Chondrocyte (in vitro differentiated cells): ENCODE measurements at regions not wholly inside any gene's neighbourhood (a gene's known extent, or its start where the extent isn't known, plus 50 kb on each side); places are given as distances from the start of the nearest gene placed in this dataset.

Source experiments
- DNase-seq: peaks from one replicate; pipeline ENCODE4 v3.0.0; 2021; ENCODE audit warnings: mixed read lengths, low spot score
- H3K27ac Mint-ChIP-seq: one replicate; pipeline ENCODE4 v1.8.0; 2021; ENCODE audit warnings: mild to moderate bottlenecking, moderate library complexity, mixed read lengths; ENCODE audit not compliant: unreplicated experiment
- H3K27me3 Mint-ChIP-seq: 2 replicates; pipeline ENCODE4 v1.8.0; 2021; ENCODE audit warnings: low read depth, mixed read lengths
- H3K36me3 Mint-ChIP-seq: 2 replicates; pipeline ENCODE4 v1.8.0; 2021; ENCODE audit warnings: low read depth, mixed read lengths
- H3K4me1 Mint-ChIP-seq: 2 replicates; pipeline ENCODE4 v1.8.0; 2021; ENCODE audit warnings: low read depth, mild to moderate bottlenecking, mixed read lengths
- H3K4me3 Mint-ChIP-seq: one replicate; pipeline ENCODE4 v1.8.0; 2021; ENCODE audit warnings: mild to moderate bottlenecking, moderate library complexity, mixed read lengths; ENCODE audit not compliant: unreplicated experiment
- H3K9me3 Mint-ChIP-seq: 2 replicates; pipeline ENCODE4 v1.8.0; 2021; ENCODE audit warnings: low read depth, mixed read lengths
- CTCF ChIP-seq: fragments of 200-600 bp; sonication (generic); IDR thresholded peaks from 2 replicates; pipeline ENCODE4 v1.5.0; 2021; ENCODE audit warnings: antibody characterized with exemption, mild to moderate bottlenecking, moderate library complexity

DNA sequence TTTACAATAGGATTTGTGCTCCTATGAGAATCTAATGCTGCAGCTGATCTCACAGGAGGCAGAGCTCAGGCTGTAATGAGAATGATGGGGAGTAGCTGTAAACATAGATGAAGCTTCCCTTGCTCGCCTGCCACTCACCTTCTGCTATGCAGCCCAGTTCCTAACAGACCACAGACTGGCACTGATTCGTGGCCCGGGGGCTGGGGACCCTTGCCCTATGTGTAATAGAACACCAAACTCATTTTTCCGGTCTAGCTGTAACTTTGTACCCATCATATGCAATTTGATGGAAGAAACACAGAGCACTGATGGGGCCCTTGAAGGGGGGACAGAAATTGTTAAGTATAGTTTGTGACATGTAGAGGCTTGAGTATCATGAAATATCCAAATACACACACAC is 79.6 kb upstream of the OR5AK2 start:
- no peak for TF ChIP-seq CTCF
- Mint-ChIP-seq H3K27me3 (no peaks in the 10 kb centered on the region), H3K9me3 (no peaks in the 10 kb centered on the region), H3K4me1 (no peaks in the 10 kb centered on the region), H3K4me3 (no peak overlapping the region), H3K36me3 (no peaks in the 10 kb centered on the region), H3K27ac (no peak overlapping the region)
- no peak for DNase-seq

- Mint-ChIP-seq H3K4me3 (no peak overlapping the region), H3K36me3 (no peaks in the 10 kb centered on the region), H3K4me1 (no peaks in the 10 kb centered on the region), H3K27ac (no peak overlapping the region), H3K27me3 (peaks cover 3% of the 10 kb centered on the region), H3K9me3 (no peaks in the 10 kb centered on the region)
- no peak for DNase-seq
- TF ChIP-seq CTCF, result no peak
These were observed 82.0 kb upstream of the OR5AK2 start for GRCh38 chr11:56906683-56907148.

DNA sequence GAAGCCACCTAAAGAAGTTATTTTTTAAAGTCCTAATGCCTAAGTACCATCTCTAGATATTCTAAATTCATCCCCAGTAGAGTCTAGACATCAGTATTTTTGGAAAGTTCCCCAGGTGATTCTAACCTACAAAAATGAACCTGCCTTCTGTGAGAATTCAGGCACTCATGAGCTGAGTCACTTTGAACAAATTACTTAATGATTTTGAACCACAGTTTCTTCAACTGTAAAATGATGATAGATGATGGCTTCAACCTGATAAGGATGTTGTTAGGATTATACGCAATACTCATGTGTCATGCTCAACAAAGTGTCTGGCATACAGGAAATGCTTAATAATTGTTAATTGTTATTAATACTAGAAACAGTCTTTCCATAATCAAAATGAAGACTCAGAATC is 82.8 kb upstream of the OR5AK2 start:
- Mint-ChIP-seq H3K36me3 (no peaks in the 10 kb centered on the region), H3K27me3 (peaks cover 3% of the 10 kb centered on the region), H3K4me3 (no peak overlapping the region), H3K9me3 (no peaks in the 10 kb centered on the region), H3K27ac (no peak overlapping the region), H3K4me1 (no peaks in the 10 kb centered on the region)
- no peak for DNase-seq
- TF ChIP-seq CTCF, result no peak

DNA sequence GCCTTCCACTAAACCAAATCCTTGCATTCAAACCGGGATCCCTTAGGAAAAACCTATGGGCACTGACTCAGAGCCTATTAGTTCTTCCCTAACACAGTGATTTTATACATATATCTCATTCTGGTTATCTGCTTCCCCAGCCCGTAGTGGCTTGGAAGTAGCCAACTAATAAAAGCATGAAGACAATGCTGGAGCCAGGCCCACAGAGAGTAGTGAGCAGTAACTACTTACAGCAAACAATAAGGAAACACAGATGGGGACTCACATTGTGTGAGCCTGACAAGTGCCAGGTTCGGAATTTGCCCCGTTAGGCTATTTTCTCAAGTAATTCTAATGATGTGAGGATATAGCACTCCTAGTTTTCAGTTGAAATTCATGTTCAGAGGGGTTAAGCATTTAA is 83.3 kb upstream of the OR5AK2 start:
- H3K27ac Mint-ChIP-seq, result no peak overlapping the region
- H3K4me3 Mint-ChIP-seq, result no peak overlapping the region
- no peak for TF ChIP-seq CTCF
- H3K36me3 Mint-ChIP-seq, result no peaks in the 10 kb centered on the region
- H3K27me3 Mint-ChIP-seq, result peaks cover 3% of the 10 kb centered on the region
- H3K4me1 Mint-ChIP-seq, result no peaks in the 10 kb centered on the region
- no peak for DNase-seq
- H3K9me3 Mint-ChIP-seq, result no peaks in the 10 kb centered on the region

- DNase-seq, result no peak
- Mint-ChIP-seq H3K4me3 (no peak overlapping the region), H3K36me3 (no peaks in the 10 kb centered on the region), H3K27ac (no peak overlapping the region), H3K27me3 (peaks cover 8% of the 10 kb centered on the region), H3K9me3 (no peaks in the 10 kb centered on the region), H3K4me1 (no peaks in the 10 kb centered on the region)
- no peak for TF ChIP-seq CTCF
These were observed 89.9 kb upstream of the OR5AK2 start for GRCh38 chr11:56898856-56899255.
